Activated CD8-positive, alpha-beta memory T cell treated with anti-CD3 and anti-CD28 coated beads for 36 hours (primary cell): ENCODE measurements at regions not wholly inside any gene's neighbourhood (a gene's known extent, or its start where the extent isn't known, plus 50 kb on each side); places are given as distances from the start of the nearest gene placed in this dataset.

Experiments used
- CTCF ChIA-PET: fragments of 350-600 bp; sonication (Branson Sonifier 250); formaldehyde crosslinking; loops from one replicate; lab custom pipeline; 2021; ENCODE audit warnings: antibody characterized with exemption; lab: Charles Lee
- POLR2A ChIA-PET: fragments of 350-600 bp; sonication (Branson Sonifier 250); formaldehyde crosslinking; loops from one replicate; lab custom pipeline; 2021; ENCODE audit warnings: antibody characterized with exemption; lab: Charles Lee

GRCh38 chr1:200328379-200328778, 81.5 kb downstream of the ZNF281 start:
- POLR2A ChIA-PET: no interaction called here
- CTCF ChIA-PET: no interaction called here

- CTCF ChIA-PET: no interaction called here
- POLR2A ChIA-PET: no interaction called here
These were observed 85.9 kb downstream of the ZNF281 start for GRCh38 chr1:200323856-200324400.

- ChIA-PET CTCF (no interaction called here), POLR2A (no interaction called here)
These were observed 90.7 kb downstream of the ZNF281 start for GRCh38 chr1:200319148-200319547.

- CTCF ChIA-PET: no interaction called here
- POLR2A ChIA-PET: no interaction called here
These were observed 92.6 kb downstream of the ZNF281 start for GRCh38 chr1:200317236-200317635.

GRCh38 chr1:200316148-200316803, 93.6 kb downstream of the ZNF281 start:
- ChIA-PET CTCF (no interaction called here), POLR2A (no interaction called here)

- ChIA-PET POLR2A (no interaction called here), CTCF (interaction anchor here (0.7 kb wide), 1 partner anchor 107 kb away, joined by 3 read pairs; no protein-coding TSS in a partner anchor)
These were observed 95.6 kb downstream of the ZNF281 start for GRCh38 chr1:200314085-200314750.

GRCh38 chr1:200311256-200311655, 98.6 kb downstream of the ZNF281 start:
- CTCF ChIA-PET: no interaction called here
- POLR2A ChIA-PET: no interaction called here

- ChIA-PET CTCF (no interaction called here), POLR2A (no interaction called here)
These were observed 99.0 kb downstream of the ZNF281 start for GRCh38 chr1:200310824-200311223.

- ChIA-PET CTCF (interaction anchor here (0.9 kb wide), 1 partner anchor 212 kb away, joined by 3 read pairs; no protein-coding TSS in a partner anchor), POLR2A (no interaction called here)
These were observed 102.1 kb downstream of the ZNF281 start for GRCh38 chr1:200307755-200308066.

GRCh38 chr1:200306944-200307754, 102.7 kb downstream of the ZNF281 start:
- CTCF ChIA-PET: interaction anchor here (0.9 kb wide), 1 partner anchor 212 kb away, joined by 3 read pairs; no protein-coding TSS in a partner anchor
- POLR2A ChIA-PET: no interaction called here

GRCh38 chr1:200305806-200306205, 104.0 kb downstream of the ZNF281 start:
- ChIA-PET POLR2A (no interaction called here), CTCF (interaction anchor here (0.7 to 1.1 kb wide), 2 partner anchors 9 to 179 kb away, joined by 4 to 5 read pairs; no protein-coding TSS in a partner anchor)

GRCh38 chr1:200304171-200304570, 105.7 kb downstream of the ZNF281 start:
- ChIA-PET CTCF (no interaction called here), POLR2A (interaction anchor here (0.6 kb wide), 2 partner anchors 51 to 997 kb away, joined by 3 read pairs; no protein-coding TSS in a partner anchor)

GRCh38 chr1:200302921-200303290, 106.9 kb downstream of the ZNF281 start:
- ChIA-PET CTCF (interaction anchor here (0.6 kb wide), 1 partner anchor 218 kb away, joined by 4 read pairs; no protein-coding TSS in a partner anchor), POLR2A (no interaction called here)

- POLR2A ChIA-PET: no interaction called here
These were observed 107.5 kb downstream of the ZNF281 start for GRCh38 chr1:200302192-200302920.

GRCh38 chr1:200301152-200301551, 108.7 kb downstream of the ZNF281 start:
- POLR2A ChIA-PET: interaction anchor here (0.6 kb wide), 1 partner anchor 183 kb away, joined by 5 read pairs; no protein-coding TSS in a partner anchor

More at GRCh38 chr1:200302192-200302920, 107.5 kb downstream of the ZNF281 start:
- CTCF ChIA-PET: interaction anchor here (0.6 to 1.0 kb wide), 2 partner anchors 66 to 219 kb away, joined by 3 to 4 read pairs; no protein-coding TSS in a partner anchor

GRCh38 chr1:200299571-200299970, 110.3 kb downstream of the ZNF281 start:
- POLR2A ChIA-PET: no interaction called here
- CTCF ChIA-PET: no interaction called here

More at GRCh38 chr1:200301152-200301551, 108.7 kb downstream of the ZNF281 start:
- CTCF ChIA-PET: interaction anchor here (1.0 kb wide), 1 partner anchor 67 kb away, joined by 3 read pairs; no protein-coding TSS in a partner anchor

GRCh38 chr1:200298242-200298641, 111.6 kb downstream of the ZNF281 start:
- ChIA-PET CTCF (no interaction called here), POLR2A (no interaction called here)

- ChIA-PET POLR2A (no interaction called here), CTCF (interaction anchor here (1.1 kb wide), 1 partner anchor 10 kb away, joined by 5 read pairs; no protein-coding TSS in a partner anchor)
These were observed 113.7 kb downstream of the ZNF281 start for GRCh38 chr1:200296091-200296661.
